IMR-90 (cell line): ENCODE measurements at regions not wholly inside any gene's neighbourhood (a gene's known extent, or its start where the extent isn't known, plus 50 kb on each side); places are given as distances from the start of the nearest gene placed in this dataset.

Experiments used
- ATAC-seq: fragments of 200-7000 bp; cut with Tn5 transposase; 2 replicates; pipeline ENCODE4 v1.9.1; 2020; ENCODE audit warnings: low read depth, mild to moderate bottlenecking, moderate library complexity
- BruUV-seq: library from RNA; stranded (reverse); fragments of 400-500 nt; replicated peaks from 2 replicates; lab custom pipeline; 2021; lab: Mats Ljungman, UMichigan
- CTCF ChIA-PET: fragments of 300-600 bp; formaldehyde crosslinking; extraction: SDS; loops from one replicate; lab custom pipeline; 2021; ENCODE audit warnings: antibody characterized with exemption; lab: Yijun Ruan, JAX
- POLR2A ChIA-PET: fragments of 300-600 bp; sonication (Branson Sonifier 250); formaldehyde crosslinking; loops from one replicate; lab custom pipeline; 2022; ENCODE audit warnings: antibody characterized with exemption; ENCODE audit not compliant: unreplicated experiment; lab: Charles Lee
- DNase-seq: peaks from one replicate; pipeline ENCODE4 v3.0.0; 2013
- H2AFZ ChIP-seq: replicated peaks from 2 replicates; pipeline ENCODE3; 2013; ENCODE audit warnings: low read length, mild to moderate bottlenecking; ENCODE audit not compliant: poor library complexity
- H2AK5ac ChIP-seq: 2 replicates; pipeline ENCODE4 v1.6.1; 2013; ENCODE audit warnings: low read depth, low read length, inconsistent platforms
- H2AK9ac ChIP-seq: replicated peaks from 2 replicates; pipeline ENCODE3; 2013; ENCODE audit warnings: mild to moderate bottlenecking, low read depth, low read length, moderate library complexity; ENCODE audit not compliant: poor library complexity
- H2BK120ac ChIP-seq: 2 replicates; pipeline ENCODE4 v1.6.1; 2013; ENCODE audit warnings: low read depth, low read length, inconsistent platforms
- H2BK15ac ChIP-seq: 3 replicates; pipeline ENCODE4 v1.6.1; 2013; ENCODE audit warnings: low read depth, low read length, inconsistent platforms
- H2BK20ac ChIP-seq: 2 replicates; pipeline ENCODE4 v1.6.1; 2013; ENCODE audit warnings: low read depth, mild to moderate bottlenecking, inconsistent platforms, low read length, moderate library complexity
- H2BK5ac ChIP-seq: 2 replicates; pipeline ENCODE4 v1.6.1; 2013; ENCODE audit warnings: mild to moderate bottlenecking, low read depth, low read length, inconsistent platforms; ENCODE audit not compliant: poor library complexity, severe bottlenecking
- H3K14ac ChIP-seq: replicated peaks from 2 replicates; pipeline ENCODE4 v1.6.1; 2013; ENCODE audit warnings: low read depth, low read length, inconsistent platforms
- H3K18ac ChIP-seq: 2 replicates; pipeline ENCODE4 v1.6.1; 2013; ENCODE audit warnings: low read depth, low read length, control low read depth
- H3K23ac ChIP-seq: 2 replicates; pipeline ENCODE4 v1.6.1; 2013; ENCODE audit warnings: low read depth, low read length, inconsistent platforms
- H3K27ac ChIP-seq: 2 replicates; pipeline ENCODE4 v1.5.1; 2013; ENCODE audit warnings: mild to moderate bottlenecking, control low read depth, low read length; ENCODE audit not compliant: insufficient read depth
- H3K27me3 ChIP-seq: 2 replicates; pipeline ENCODE4 v1.6.1; 2013; ENCODE audit warnings: low read length; ENCODE audit not compliant: control insufficient read depth, insufficient read depth
- H3K36me3 ChIP-seq: 2 replicates; pipeline ENCODE4 v1.6.1; 2013; ENCODE audit warnings: low read length, mixed read lengths; ENCODE audit not compliant: control insufficient read depth, insufficient read depth
- H3K4ac ChIP-seq: 2 replicates; pipeline ENCODE4 v1.6.1; 2013; ENCODE audit warnings: low read depth, low read length, inconsistent platforms
- H3K4me1 ChIP-seq: 2 replicates; pipeline ENCODE4 v1.6.1; 2013; ENCODE audit warnings: low read length, mixed read lengths; ENCODE audit not compliant: control insufficient read depth, insufficient read depth
- H3K4me2 ChIP-seq: 2 replicates; pipeline ENCODE4 v1.6.1; 2013; ENCODE audit warnings: low read depth, mild to moderate bottlenecking, control low read depth, low read length, moderate library complexity
- H3K4me3 ChIP-seq: 2 replicates; pipeline ENCODE4 v1.5.1; 2013; ENCODE audit warnings: low read depth, mild to moderate bottlenecking, control low read depth, low read length, moderate library complexity; ENCODE audit not compliant: insufficient read depth
- H3K56ac ChIP-seq: 2 replicates; pipeline ENCODE4 v1.6.1; 2013; ENCODE audit warnings: low read length, inconsistent platforms; ENCODE audit not compliant: insufficient read depth; ENCODE audit errors: extremely low read depth
- H3K79me1 ChIP-seq, 2 experiments: 2 replicates each; pipeline ENCODE4 v1.6.1; 2013; ENCODE audit warnings: low read length in 2 of 2, inconsistent platforms in 1 of 2, low read depth in 1 of 2
- H3K9ac ChIP-seq: 2 replicates; pipeline ENCODE4 v1.6.1; 2013; ENCODE audit warnings: low read depth, low read length, control low read depth
- H3K9me1 ChIP-seq: 2 replicates; pipeline ENCODE4 v1.6.1; 2013; ENCODE audit warnings: low read length, inconsistent platforms; ENCODE audit not compliant: insufficient read depth
- H3K9me3 ChIP-seq: 2 replicates; pipeline ENCODE4 v1.6.1; 2013; ENCODE audit warnings: low read length; ENCODE audit not compliant: control insufficient read depth, insufficient read depth
- H4K20me1 ChIP-seq: 2 replicates; pipeline ENCODE4 v1.6.1; 2013; ENCODE audit warnings: low read length, inconsistent platforms; ENCODE audit not compliant: insufficient read depth
- H4K5ac ChIP-seq: 2 replicates; pipeline ENCODE4 v1.6.1; 2013; ENCODE audit warnings: mild to moderate bottlenecking, low read depth, low read length, control low read depth
- H4K8ac ChIP-seq, 2 experiments: 2 replicates each; pipeline ENCODE4 v1.6.1; 2013; ENCODE audit warnings: low read depth in 2 of 2, low read length in 2 of 2, control low read depth in 1 of 2, inconsistent platforms in 1 of 2
- H4K91ac ChIP-seq: 2 replicates; pipeline ENCODE4 v1.6.1; 2013; ENCODE audit warnings: low read depth, low read length, inconsistent platforms; ENCODE audit not compliant: insufficient read depth
- MAFK ChIP-seq: IDR thresholded peaks from 2 replicates; pipeline ENCODE4 v1.6.1; 2012; ENCODE audit warnings: low read depth, low read length, improper control_type of control experiment
- NFE2L2 ChIP-seq: fragments of 150-350 bp; IDR thresholded peaks from 2 replicates; pipeline ENCODE4 v1.6.1; 2016; ENCODE audit warnings: low read depth, mild to moderate bottlenecking, low read length
- WGBS, 2 experiments: methylation state at CpG; one replicate each; pipeline versions ENCODE4 v1.1.5 to v1.1.7; 2013; ENCODE audit warnings: missing lambda C conversion rate in 2 of 2; ENCODE audit not compliant: insufficient read length in 1 of 2; ENCODE audit errors: extremely low coverage in 2 of 2; 5-methylcytosine and 5-hydroxymethylcytosine counted together
- dilution Hi-C: fragments of 300-500 bp; cut with HindIII; formaldehyde crosslinking; loops from one replicate; pipeline ENCODE4 v1.14.3; 2018; ENCODE audit warnings: low sequenced_read_pairs; ENCODE audit not compliant: unreplicated experiment
- in situ Hi-C: fragments of 300-500 bp; cut with MboI; formaldehyde crosslinking; loops from 3 replicates; pipeline ENCODE4 v1.14.3; 2019; ENCODE audit warnings: low sequenced_read_pairs, inconsistent platforms, mixed read lengths
- intact Hi-C: fragments of 100-400 bp; cut with micrococcal nuclease; formaldehyde crosslinking; loops from 2 replicates; pipeline ENCODE4 v1.10.0; 2022

GRCh38 chr1:199553104-199553503 is 474.4 kb upstream of the NR5A2 start:
- Histone ChIP-seq H3K9me3 (no peaks in the 10 kb centered on the region), H3K56ac (no peak overlapping the region), H2AK5ac (no peak overlapping the region), H4K8ac (no peak overlapping the region), H3K9ac (no peak overlapping the region), H3K18ac (no peak overlapping the region), H4K91ac (no peak overlapping the region), H3K14ac (no peak overlapping the region), H2AFZ (no peak overlapping the region), H3K79me1 (no peaks in the 10 kb centered on the region), H2AK9ac (no peak overlapping the region), H2BK5ac (no peak overlapping the region), H3K4me2 (no peak overlapping the region), H3K9me1 (peaks cover 3% of the 10 kb centered on the region; the same call in 1 of the 2 replicates), H3K27ac (no peak overlapping the region), H3K36me3 (no peaks in the 10 kb centered on the region), H3K4me1 (peaks cover 7% of the 10 kb centered on the region), H2BK20ac (no peak overlapping the region), H3K27me3 (no peaks in the 10 kb centered on the region; the same call in 1 of the 2 replicates), H2BK120ac (no peak overlapping the region), H4K5ac (no peak overlapping the region), H2BK15ac (no peak overlapping the region), H3K4ac (no peak overlapping the region), H3K4me3 (no peak overlapping the region), H4K20me1 (no peaks in the 10 kb centered on the region), H3K23ac (no peak overlapping the region)
- ChIA-PET CTCF (no interaction called here), POLR2A (interaction anchor here (0.5 kb wide), 1 partner anchor 623 kb away, joined by 3 read pairs; no protein-coding TSS in a partner anchor)
- BruUV-seq: no TSS peak
- DNase-seq: no peak
- ATAC-seq: no peak
- dilution Hi-C loops (no loop called here), intact Hi-C loops (loop anchor here (5.0 to 10.0 kb wide), 5 partner anchors 131 to 1911 kb away; no protein-coding TSS in a partner anchor), in situ Hi-C loops (no loop called here)
- no CpG with 5 or more reads among the region's 1 CpG for WGBS, 2 experiments
- TF ChIP-seq NFE2L2 (no peak), MAFK (peak; percentile 76; the same call in 1 of the 2 replicates)
